AG09319 (cell line): ENCODE measurements at regions not wholly inside any gene's neighbourhood (a gene's known extent, or its start where the extent isn't known, plus 50 kb on each side); places are given as distances from the start of the nearest gene placed in this dataset.

Source experiments
- DNase-seq: peaks from one replicate; pipeline ENCODE4 v3.0.0-alpha.2; 2010; ENCODE audit warnings: low read depth; ENCODE audit errors: extremely low read depth
- CTCF ChIP-seq: IDR thresholded peaks from 2 replicates; pipeline ENCODE4 v1.5.1; 2011; ENCODE audit warnings: low read depth, mild to moderate bottlenecking, inconsistent platforms, low read length, moderate library complexity

DNA sequence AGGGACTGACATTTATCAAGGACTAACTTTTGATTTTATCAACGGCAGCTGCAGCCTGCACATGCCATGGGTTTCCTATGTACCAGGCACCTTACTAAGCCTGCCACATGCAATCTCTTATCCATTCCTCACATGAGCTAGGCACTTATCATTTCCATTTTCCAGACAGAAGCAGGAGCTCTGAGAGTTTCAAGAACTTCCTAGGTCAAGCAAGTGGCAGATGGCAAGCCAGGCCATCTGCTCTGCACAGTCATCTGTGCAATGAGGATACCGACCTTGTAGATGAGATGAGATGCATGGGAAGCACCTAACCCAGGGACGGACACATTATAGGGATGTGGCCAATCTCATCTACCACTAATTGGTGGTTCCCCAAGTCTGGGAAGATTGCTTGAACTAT, 339.4 kb upstream of the USP24 start:
- DNase-seq, result no peak
- TF ChIP-seq CTCF, result no peak

DNA sequence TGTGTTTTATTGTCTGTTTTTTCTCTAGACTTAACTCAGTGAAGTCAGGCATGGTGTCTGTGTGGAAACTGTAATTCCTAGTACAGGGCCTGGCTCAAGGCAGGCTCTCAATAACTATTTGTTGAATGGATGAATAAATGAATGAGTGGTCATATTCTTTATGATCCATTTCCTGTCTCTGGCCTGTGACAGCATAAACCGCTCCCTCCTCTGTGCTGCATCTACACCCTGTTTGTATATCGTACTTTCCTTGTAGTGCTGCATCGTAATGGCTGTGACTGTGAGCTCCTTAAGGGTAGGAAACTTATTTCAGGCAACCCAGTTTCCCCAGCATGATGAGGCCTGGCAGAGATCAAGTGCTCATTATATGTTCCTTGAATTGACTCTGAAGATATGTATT, 337.5 kb upstream of the USP24 start:
- no peak for DNase-seq
- no peak for TF ChIP-seq CTCF

DNA sequence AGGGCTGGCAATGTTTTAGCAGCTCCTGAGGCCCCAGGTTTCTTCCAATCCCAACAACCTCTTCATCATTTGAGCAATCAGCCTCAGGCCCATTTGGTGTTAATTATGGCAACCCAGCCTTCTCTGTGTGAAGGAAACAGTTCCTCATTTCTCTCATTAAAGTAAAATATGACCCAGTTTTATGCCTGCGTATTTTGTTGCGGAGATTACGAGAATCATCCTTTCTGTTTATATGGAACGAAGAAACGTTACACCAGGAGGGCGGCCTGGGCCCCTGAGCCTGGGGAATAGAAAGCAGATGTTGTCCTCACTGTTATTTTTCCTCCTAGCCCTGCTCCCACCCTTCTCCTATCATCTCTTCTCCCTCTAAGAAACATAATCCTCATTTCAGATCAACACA, 332.2 kb upstream of the USP24 start:
- TF ChIP-seq CTCF, result no peak

DNA sequence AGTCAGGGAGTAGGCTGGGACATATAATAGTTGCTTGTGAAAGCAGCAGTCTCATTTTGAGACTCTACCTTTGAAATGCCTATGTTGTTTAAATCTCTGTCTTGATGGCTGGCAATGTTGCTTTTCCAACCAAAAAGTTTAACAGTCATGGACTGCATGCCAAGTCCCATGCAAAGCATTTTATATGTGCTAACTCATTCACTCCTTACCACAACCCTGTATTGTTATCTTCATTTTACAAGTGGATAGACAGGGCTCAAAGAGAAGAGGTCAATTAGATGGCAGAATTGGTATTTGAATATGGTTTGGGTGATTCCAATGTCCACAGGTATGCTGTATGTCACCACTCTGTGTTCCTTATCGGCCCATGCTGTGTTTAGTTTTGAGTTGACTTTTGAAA, 331.4 kb upstream of the USP24 start:
- DNase-seq, result no peak
- no peak for TF ChIP-seq CTCF

More for the DNA sequence above, 332.2 kb upstream of the USP24 start:
- peak; percentile 82 for DNase-seq

GRCh38 chr1:55544826-55545225, 329.7 kb upstream of the USP24 start:
- no peak for TF ChIP-seq CTCF
- DNase-seq, result no peak

DNA sequence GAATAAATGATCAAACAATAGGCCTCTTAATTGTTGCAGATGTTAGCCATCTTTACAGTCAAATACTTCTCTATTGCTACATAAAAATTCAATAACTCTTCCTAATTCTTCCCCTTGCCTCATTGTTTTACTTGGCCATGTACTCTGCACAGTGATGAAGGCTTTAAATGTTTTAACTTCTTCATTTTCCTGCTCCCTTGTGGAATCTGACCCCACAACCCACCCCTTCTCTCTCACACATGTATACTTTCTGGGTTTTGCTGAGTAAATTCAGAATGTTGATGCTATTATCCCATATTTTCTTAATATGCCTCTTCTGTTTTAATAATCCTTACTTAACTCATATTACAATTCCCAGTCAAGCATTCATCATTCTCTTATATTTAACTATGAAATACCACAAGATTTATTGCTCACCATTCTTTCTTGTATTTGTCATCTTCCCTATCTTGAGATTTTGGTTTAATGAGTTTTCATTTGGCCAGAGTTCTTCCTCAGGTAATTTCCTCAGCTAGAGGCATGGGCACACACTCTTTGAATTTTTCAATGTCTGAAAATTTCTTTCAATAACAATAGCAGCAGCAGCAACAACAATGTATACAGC, 327.8 kb upstream of the USP24 start:
- peak; percentile 92 for DNase-seq
- no peak for TF ChIP-seq CTCF

DNA sequence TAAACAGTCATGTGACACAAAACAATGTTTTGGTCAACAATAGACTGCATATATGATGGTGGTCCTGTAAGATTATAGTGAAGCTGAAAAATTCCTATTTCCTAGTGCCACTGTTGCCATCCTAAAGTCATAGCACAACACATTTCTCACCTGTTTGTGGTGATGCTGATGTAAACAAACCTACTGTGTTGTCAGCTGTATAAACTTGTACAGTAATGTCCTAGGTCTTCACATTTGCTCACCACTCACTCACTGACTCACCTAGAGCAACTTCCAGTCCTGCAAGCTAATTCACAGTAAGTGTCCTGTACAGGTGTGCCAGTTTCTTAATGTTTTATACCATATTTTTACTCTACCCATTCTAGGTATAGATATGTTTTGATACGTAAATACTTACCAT, 326.1 kb upstream of the USP24 start:
- TF ChIP-seq CTCF, result no peak
- DNase-seq, result no peak
